ENCODE measurements at regions not wholly inside any gene's neighbourhood (a gene's known extent, or its start where the extent isn't known, plus 50 kb on each side); places are given as distances from the start of the nearest gene placed in this dataset.
A peak's percentile ranks its signal among the peaks of the same experiment; 100 is the strongest.

DNA sequence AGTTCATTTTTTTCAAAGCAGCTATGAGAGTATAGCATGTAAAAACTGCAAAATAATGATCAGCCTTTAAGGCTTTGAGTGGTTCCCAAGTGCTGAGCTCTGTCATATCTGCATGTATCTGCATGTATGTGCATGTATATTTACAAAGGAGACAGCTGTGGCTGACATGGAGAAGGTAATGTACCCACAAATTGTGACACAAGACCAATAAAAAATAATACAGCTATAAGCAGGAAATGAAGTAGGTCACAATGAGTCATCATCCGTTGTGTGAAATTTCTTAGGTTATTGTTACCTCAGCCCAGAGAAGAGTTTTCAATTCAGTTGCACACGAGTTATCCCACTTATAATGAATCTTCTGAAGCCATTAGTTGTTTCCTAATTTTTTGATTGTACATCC, 60.9 kb upstream of the MED4 start:
- peaks cover 0 to 36% (median 7%) of the 10 kb centered on the region in 3 donors for H3K4me1 ChIP-seq (ENCODE audit: control insufficient read depth in 2 of 3, insufficient read depth in 2 of 3, low read depth in 1 of 3, low read length in 3 of 3)
- H3K27me3 ChIP-seq (ENCODE audit: control insufficient read depth, insufficient read depth, low read length): no peaks in the 10 kb centered on the region
- TF ChIP-seq, protein P1, sequence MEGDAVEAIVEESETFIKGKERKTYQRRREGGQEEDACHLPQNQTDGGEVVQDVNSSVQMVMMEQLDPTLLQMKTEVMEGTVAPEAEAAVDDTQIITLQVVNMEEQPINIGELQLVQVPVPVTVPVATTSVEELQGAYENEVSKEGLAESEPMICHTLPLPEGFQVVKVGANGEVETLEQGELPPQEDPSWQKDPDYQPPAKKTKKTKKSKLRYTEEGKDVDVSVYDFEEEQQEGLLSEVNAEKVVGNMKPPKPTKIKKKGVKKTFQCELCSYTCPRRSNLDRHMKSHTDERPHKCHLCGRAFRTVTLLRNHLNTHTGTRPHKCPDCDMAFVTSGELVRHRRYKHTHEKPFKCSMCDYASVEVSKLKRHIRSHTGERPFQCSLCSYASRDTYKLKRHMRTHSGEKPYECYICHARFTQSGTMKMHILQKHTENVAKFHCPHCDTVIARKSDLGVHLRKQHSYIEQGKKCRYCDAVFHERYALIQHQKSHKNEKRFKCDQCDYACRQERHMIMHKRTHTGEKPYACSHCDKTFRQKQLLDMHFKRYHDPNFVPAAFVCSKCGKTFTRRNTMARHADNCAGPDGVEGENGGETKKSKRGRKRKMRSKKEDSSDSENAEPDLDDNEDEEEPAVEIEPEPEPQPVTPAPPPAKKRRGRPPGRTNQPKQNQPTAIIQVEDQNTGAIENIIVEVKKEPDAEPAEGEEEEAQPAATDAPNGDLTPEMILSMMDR (IDR thresholded peaks at IDR 0.05; ENCODE audit: borderline replicate concordance, extremely low read depth, insufficient read depth): no peak
- H3K9me3 ChIP-seq (ENCODE audit: control insufficient read depth in 2 of 3, insufficient read depth in 1 of 3, low read length in 3 of 3): no peaks in the 10 kb centered on the region
- DNase-seq (no peak), FAIRE-seq (no peak)
- intact Hi-C loops (cut with DNase I): no loop called here
- no peaks in the 10 kb centered on the region for H3K36me3 ChIP-seq (ENCODE audit: control insufficient read depth in 2 of 3, insufficient read depth in 3 of 3, low read length in 3 of 3)
- H3K9ac ChIP-seq (ENCODE audit: low read length in 3 of 3): no peak overlapping the region
- H3K4me3 ChIP-seq (ENCODE audit: low read length in 3 of 3): peak overlapping the region in 1 of 3 donors; percentile 3
- H3K27ac ChIP-seq (ENCODE audit: low read depth in 2 of 2, low read length in 2 of 2): peak overlapping the region in 1 of 2 donors; percentile 20

DNA sequence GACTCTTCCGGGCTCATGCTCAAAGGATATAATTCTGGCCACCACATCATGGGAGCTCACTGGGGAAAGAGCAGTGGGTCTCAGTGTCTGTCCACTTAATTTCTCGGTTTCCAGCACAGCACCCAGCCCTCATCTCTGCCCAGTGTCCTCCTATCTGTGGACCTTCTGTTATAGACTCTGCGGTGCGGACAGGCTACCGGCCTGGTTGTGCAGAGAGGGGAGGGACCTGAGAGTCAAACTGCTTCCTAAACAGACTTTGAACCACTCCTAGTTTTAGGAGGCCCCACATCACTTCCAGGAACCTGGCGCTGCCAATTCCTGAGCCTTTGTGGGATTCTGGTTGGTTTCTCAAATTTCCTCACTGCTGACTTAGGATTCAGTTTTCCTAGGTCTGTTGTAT, 59.8 kb upstream of the MED4 start:
- H3K36me3 ChIP-seq (ENCODE audit: control insufficient read depth in 2 of 3, insufficient read depth in 3 of 3, low read length in 3 of 3): no peaks in the 10 kb centered on the region
- TF ChIP-seq, protein P1 (IDR thresholded peaks at IDR 0.05; ENCODE audit: borderline replicate concordance, extremely low read depth, insufficient read depth): no peak
- H3K27me3 ChIP-seq (ENCODE audit: control insufficient read depth, insufficient read depth, low read length): no peaks in the 10 kb centered on the region
- H3K4me3 ChIP-seq (ENCODE audit: low read length in 3 of 3): peak overlapping the region in 2 of 3 donors; percentile 14 to 27
- no peaks in the 10 kb centered on the region for H3K9me3 ChIP-seq (ENCODE audit: control insufficient read depth in 2 of 3, insufficient read depth in 1 of 3, low read length in 3 of 3)
- H3K4me1 ChIP-seq (ENCODE audit: control insufficient read depth in 2 of 3, insufficient read depth in 2 of 3, low read depth in 1 of 3, low read length in 3 of 3): peaks cover 0 to 25% (median 7%) of the 10 kb centered on the region in 3 donors
- H3K9ac ChIP-seq (ENCODE audit: low read length in 3 of 3): no peak overlapping the region
- H3K27ac ChIP-seq (ENCODE audit: low read depth in 2 of 2, low read length in 2 of 2): peak overlapping the region; percentile 39 to 72
- FAIRE-seq: no peak
- intact Hi-C loops (cut with DNase I): no loop called here
- no peak for DNase-seq

DNA sequence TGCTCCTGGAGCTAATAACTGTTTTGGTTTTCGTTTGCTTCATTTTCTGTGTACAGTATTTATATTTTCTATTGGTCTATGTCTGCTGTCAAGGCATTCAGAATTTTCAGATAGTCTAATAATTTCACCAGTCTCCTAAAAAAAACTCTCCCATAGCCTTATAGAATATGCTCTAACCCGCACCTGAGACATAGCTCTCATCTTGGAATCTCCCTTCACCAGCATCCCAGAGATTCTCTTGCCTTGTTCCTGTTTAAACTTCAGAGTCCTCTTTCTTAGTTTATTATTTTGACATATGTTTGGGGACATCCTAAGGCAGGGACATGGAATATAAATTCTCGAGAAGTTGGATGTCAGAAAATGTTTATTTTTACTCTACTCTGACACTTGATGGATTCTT, 58.3 kb upstream of the MED4 start:
- Histone ChIP-seq H3K9me3 (ENCODE audit: control insufficient read depth in 2 of 3, insufficient read depth in 1 of 3, low read length in 3 of 3) (no peaks in the 10 kb centered on the region), H3K4me1 (ENCODE audit: control insufficient read depth in 2 of 3, insufficient read depth in 2 of 3, low read depth in 1 of 3, low read length in 3 of 3) (peaks cover 0 to 13% (median 7%) of the 10 kb centered on the region in 3 donors), H3K36me3 (ENCODE audit: control insufficient read depth in 2 of 3, insufficient read depth in 3 of 3, low read length in 3 of 3) (no peaks in the 10 kb centered on the region), H3K27me3 (ENCODE audit: control insufficient read depth, insufficient read depth, low read length) (no peaks in the 10 kb centered on the region), H3K27ac (ENCODE audit: low read depth in 2 of 2, low read length in 2 of 2) (no peak overlapping the region), H3K4me3 (ENCODE audit: low read length in 3 of 3) (no peak overlapping the region), H3K9ac (ENCODE audit: low read length in 3 of 3) (no peak overlapping the region)
- no peak for DNase-seq
- no peak for FAIRE-seq
- TF ChIP-seq, protein P1 (IDR thresholded peaks at IDR 0.05; ENCODE audit: borderline replicate concordance, extremely low read depth, insufficient read depth): no peak
- intact Hi-C loops (cut with DNase I): no loop called here
